Glutamatergic neuron (in vitro differentiated cells): ENCODE measurements at regions not wholly inside any gene's neighbourhood (a gene's known extent, or its start where the extent isn't known, plus 50 kb on each side); places are given as distances from the start of the nearest gene placed in this dataset.
"Not testable (repeated sequence)": the region's sequence is repeated elsewhere in the genome, so short reads cannot be mapped to it uniquely, and the experiment has no call there.

Experiments
- DNase-seq: peaks from one replicate; pipeline ENCODE4 v3.0.0; 2022
- H3K27ac Mint-ChIP-seq: one replicate; pipeline ENCODE4 v1.8.0; 2020; ENCODE audit warnings: mild to moderate bottlenecking, mixed read lengths, inconsistent platforms; ENCODE audit not compliant: unreplicated experiment
- H3K27me3 Mint-ChIP-seq: one replicate; pipeline ENCODE4 v1.8.0; 2020; ENCODE audit warnings: mild to moderate bottlenecking, moderate library complexity, mixed read lengths, inconsistent platforms; ENCODE audit not compliant: unreplicated experiment
- H3K36me3 Mint-ChIP-seq: one replicate; pipeline ENCODE4 v1.8.0; 2020; ENCODE audit warnings: mild to moderate bottlenecking, mixed read lengths, inconsistent platforms; ENCODE audit not compliant: unreplicated experiment
- H3K4me1 Mint-ChIP-seq: one replicate; pipeline ENCODE4 v1.8.0; 2020; ENCODE audit warnings: mild to moderate bottlenecking, low read depth, mixed read lengths, inconsistent platforms; ENCODE audit not compliant: unreplicated experiment
- H3K4me3 Mint-ChIP-seq: one replicate; pipeline ENCODE4 v1.8.0; 2020; ENCODE audit warnings: mild to moderate bottlenecking, mixed read lengths, inconsistent platforms; ENCODE audit not compliant: unreplicated experiment
- H3K9me3 Mint-ChIP-seq: one replicate; pipeline ENCODE4 v1.8.0; 2020; ENCODE audit warnings: mild to moderate bottlenecking, moderate library complexity, mixed read lengths, inconsistent platforms; ENCODE audit not compliant: unreplicated experiment

- H3K36me3 Mint-ChIP-seq, H3K4me1 Mint-ChIP-seq, H3K4me3 Mint-ChIP-seq, H3K27me3 Mint-ChIP-seq, H3K27ac Mint-ChIP-seq, H3K9me3 Mint-ChIP-seq, DNase-seq: not testable (repeated sequence)
These were observed 61.0 kb downstream of the SPDYE17 start for GRCh38 chr7:76971201-76971600.

GRCh38 chr7:76969892-76970291, 62.3 kb downstream of the SPDYE17 start:
- H3K4me3 Mint-ChIP-seq, H3K27me3 Mint-ChIP-seq, DNase-seq, H3K4me1 Mint-ChIP-seq, H3K9me3 Mint-ChIP-seq, H3K27ac Mint-ChIP-seq, H3K36me3 Mint-ChIP-seq: not testable (repeated sequence)

GRCh38 chr7:76965731-76966548, 66.2 kb downstream of the SPDYE17 start:
- H3K36me3 Mint-ChIP-seq, H3K27me3 Mint-ChIP-seq, H3K27ac Mint-ChIP-seq, DNase-seq, H3K4me3 Mint-ChIP-seq, H3K9me3 Mint-ChIP-seq, H3K4me1 Mint-ChIP-seq: not testable (repeated sequence)

- H3K4me3 Mint-ChIP-seq, H3K27me3 Mint-ChIP-seq, DNase-seq, H3K36me3 Mint-ChIP-seq, H3K9me3 Mint-ChIP-seq, H3K27ac Mint-ChIP-seq, H3K4me1 Mint-ChIP-seq: not testable (repeated sequence)
These were observed 68.1 kb downstream of the SPDYE17 start for GRCh38 chr7:76964050-76964449.

GRCh38 chr7:76963061-76963460, 69.1 kb downstream of the SPDYE17 start:
- H3K27ac Mint-ChIP-seq, H3K36me3 Mint-ChIP-seq, DNase-seq, H3K4me3 Mint-ChIP-seq, H3K4me1 Mint-ChIP-seq, H3K27me3 Mint-ChIP-seq, H3K9me3 Mint-ChIP-seq: not testable (repeated sequence)

- not testable (repeated sequence) for H3K4me1 Mint-ChIP-seq, H3K4me3 Mint-ChIP-seq, H3K9me3 Mint-ChIP-seq, DNase-seq, H3K27me3 Mint-ChIP-seq, H3K27ac Mint-ChIP-seq, H3K36me3 Mint-ChIP-seq
These were observed 71.7 kb downstream of the SPDYE17 start for GRCh38 chr7:76960400-76960986.

- DNase-seq, H3K9me3 Mint-ChIP-seq, H3K27ac Mint-ChIP-seq, H3K4me3 Mint-ChIP-seq, H3K36me3 Mint-ChIP-seq, H3K27me3 Mint-ChIP-seq, H3K4me1 Mint-ChIP-seq: not testable (repeated sequence)
These were observed 72.4 kb downstream of the SPDYE17 start for GRCh38 chr7:76959573-76960399.

GRCh38 chr7:76956531-76956930, 75.6 kb downstream of the SPDYE17 start:
- not testable (repeated sequence) for H3K4me3 Mint-ChIP-seq, H3K36me3 Mint-ChIP-seq, H3K9me3 Mint-ChIP-seq, DNase-seq, H3K27ac Mint-ChIP-seq, H3K4me1 Mint-ChIP-seq, H3K27me3 Mint-ChIP-seq

GRCh38 chr7:76955124-76955523, 77.0 kb downstream of the SPDYE17 start:
- not testable (repeated sequence) for H3K4me1 Mint-ChIP-seq, DNase-seq, H3K4me3 Mint-ChIP-seq, H3K36me3 Mint-ChIP-seq, H3K27me3 Mint-ChIP-seq, H3K27ac Mint-ChIP-seq, H3K9me3 Mint-ChIP-seq

GRCh38 chr7:76944603-76945002, 87.6 kb downstream of the SPDYE17 start:
- not testable (repeated sequence) for H3K27ac Mint-ChIP-seq, DNase-seq, H3K27me3 Mint-ChIP-seq, H3K9me3 Mint-ChIP-seq, H3K36me3 Mint-ChIP-seq, H3K4me3 Mint-ChIP-seq, H3K4me1 Mint-ChIP-seq

GRCh38 chr7:76941809-76942765, 90.1 kb downstream of the SPDYE17 start:
- DNase-seq, H3K27me3 Mint-ChIP-seq: not testable (repeated sequence)

More at GRCh38 chr7:76941809-76942765, 90.1 kb downstream of the SPDYE17 start:
- not testable (repeated sequence) for H3K9me3 Mint-ChIP-seq, H3K27ac Mint-ChIP-seq, H3K36me3 Mint-ChIP-seq, H3K4me1 Mint-ChIP-seq, H3K4me3 Mint-ChIP-seq
